SK-N-SH (cell line): ENCODE measurements at regions not wholly inside any gene's neighbourhood (a gene's known extent, or its start where the extent isn't known, plus 50 kb on each side); places are given as distances from the start of the nearest gene placed in this dataset.

Experiments used
- ELF1 ChIP-seq: IDR thresholded peaks from 2 replicates; pipeline ENCODE4 v1.4.0; 2012
- GABPA ChIP-seq: IDR thresholded peaks from 2 replicates; pipeline ENCODE4 v1.4.0; 2012; ENCODE audit warnings: low read depth, mild to moderate bottlenecking
- GATA2 ChIP-seq: sonication (generic); formaldehyde crosslinking; IDR thresholded peaks from 2 replicates; pipeline ENCODE4 v1.5.0; 2020; ENCODE audit warnings: mild to moderate bottlenecking, missing genetic modification reagents
- JUND ChIP-seq: IDR thresholded peaks from 2 replicates; pipeline ENCODE4 v1.4.0; 2012
- NFIC ChIP-seq: IDR thresholded peaks from 2 replicates; pipeline ENCODE4 v1.4.0; 2012; ENCODE audit warnings: borderline replicate concordance
- POLR2AphosphoS5 ChIP-seq: IDR thresholded peaks from 2 replicates; pipeline ENCODE4 v1.6.1; 2012; ENCODE audit warnings: low read depth, low read length
- RAD21 ChIP-seq: IDR thresholded peaks from 2 replicates; pipeline ENCODE4 v1.6.1; 2012; ENCODE audit warnings: mild to moderate bottlenecking, low read length
- RCOR1 ChIP-seq: fragments of 150-350 bp; IDR thresholded peaks from 2 replicates; pipeline ENCODE4 v1.6.1; 2017; ENCODE audit warnings: antibody characterized with exemption, low read length
- RFX5 ChIP-seq: IDR thresholded peaks from 2 replicates; pipeline ENCODE4 v1.6.1; 2012; ENCODE audit warnings: mild to moderate bottlenecking, improper control_type of control experiment, low read length
- SMC3 ChIP-seq: IDR thresholded peaks from 2 replicates; pipeline ENCODE4 v1.6.1; 2012; ENCODE audit warnings: low read depth, low read length, improper control_type of control experiment
- TF ChIP-seq, protein P1 (sequence below): fragments of 200-600 bp; sonication (generic); IDR thresholded peaks from 2 replicates; pipeline ENCODE4 v1.6.1; 2017; ENCODE audit warnings: antibody characterized with exemption, mild to moderate bottlenecking, moderate library complexity
- TF ChIP-seq, protein P2 (sequence below): IDR thresholded peaks from 2 replicates; pipeline ENCODE4 v1.4.0; 2012; ENCODE audit warnings: low read depth
- TF ChIP-seq, protein P3 (sequence below): IDR thresholded peaks from 2 replicates; pipeline ENCODE4 v1.6.1; 2012; ENCODE audit warnings: mild to moderate bottlenecking, low read depth, low read length, moderate library complexity
- TF ChIP-seq, protein P4 (sequence below): fragments of 150-350 bp; IDR thresholded peaks from 2 replicates; pipeline ENCODE4 v1.6.1; 2017; ENCODE audit warnings: antibody characterized with exemption, low read length, low read depth, borderline replicate concordance

DNA sequence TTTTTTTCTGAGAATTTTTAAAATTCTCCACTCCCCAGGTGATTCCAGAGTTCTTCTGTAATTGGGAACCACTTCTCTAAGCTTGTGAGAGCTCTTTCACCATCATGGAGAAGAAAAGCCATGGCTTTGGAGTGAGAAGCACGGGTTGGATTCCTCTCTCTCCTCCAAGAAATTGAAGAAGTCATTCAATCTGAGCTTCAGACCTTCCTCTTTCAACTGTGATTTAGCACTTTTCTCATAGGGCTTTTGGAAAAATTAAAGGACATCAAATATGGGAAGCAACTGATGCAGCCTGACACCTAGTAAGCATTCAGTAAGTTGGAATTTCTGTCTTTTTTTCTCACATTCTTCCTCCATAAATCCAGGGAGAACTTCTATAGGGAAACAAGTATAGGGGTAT is 580.4 kb upstream of the KLF4 start:
- TF ChIP-seq, protein P1, sequence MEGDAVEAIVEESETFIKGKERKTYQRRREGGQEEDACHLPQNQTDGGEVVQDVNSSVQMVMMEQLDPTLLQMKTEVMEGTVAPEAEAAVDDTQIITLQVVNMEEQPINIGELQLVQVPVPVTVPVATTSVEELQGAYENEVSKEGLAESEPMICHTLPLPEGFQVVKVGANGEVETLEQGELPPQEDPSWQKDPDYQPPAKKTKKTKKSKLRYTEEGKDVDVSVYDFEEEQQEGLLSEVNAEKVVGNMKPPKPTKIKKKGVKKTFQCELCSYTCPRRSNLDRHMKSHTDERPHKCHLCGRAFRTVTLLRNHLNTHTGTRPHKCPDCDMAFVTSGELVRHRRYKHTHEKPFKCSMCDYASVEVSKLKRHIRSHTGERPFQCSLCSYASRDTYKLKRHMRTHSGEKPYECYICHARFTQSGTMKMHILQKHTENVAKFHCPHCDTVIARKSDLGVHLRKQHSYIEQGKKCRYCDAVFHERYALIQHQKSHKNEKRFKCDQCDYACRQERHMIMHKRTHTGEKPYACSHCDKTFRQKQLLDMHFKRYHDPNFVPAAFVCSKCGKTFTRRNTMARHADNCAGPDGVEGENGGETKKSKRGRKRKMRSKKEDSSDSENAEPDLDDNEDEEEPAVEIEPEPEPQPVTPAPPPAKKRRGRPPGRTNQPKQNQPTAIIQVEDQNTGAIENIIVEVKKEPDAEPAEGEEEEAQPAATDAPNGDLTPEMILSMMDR, result no peak
- TF ChIP-seq ELF1 (no peak), GABPA (no peak), POLR2AphosphoS5 (no peak), JUND (no peak), SMC3 (no peak), NFIC (no peak), RFX5 (no peak), RAD21 (no peak), RCOR1 (no peak), GATA2 (no peak)
- TF ChIP-seq, protein P2, sequence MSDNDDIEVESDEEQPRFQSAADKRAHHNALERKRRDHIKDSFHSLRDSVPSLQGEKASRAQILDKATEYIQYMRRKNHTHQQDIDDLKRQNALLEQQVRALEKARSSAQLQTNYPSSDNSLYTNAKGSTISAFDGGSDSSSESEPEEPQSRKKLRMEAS, result no peak
- TF ChIP-seq, protein P3, sequence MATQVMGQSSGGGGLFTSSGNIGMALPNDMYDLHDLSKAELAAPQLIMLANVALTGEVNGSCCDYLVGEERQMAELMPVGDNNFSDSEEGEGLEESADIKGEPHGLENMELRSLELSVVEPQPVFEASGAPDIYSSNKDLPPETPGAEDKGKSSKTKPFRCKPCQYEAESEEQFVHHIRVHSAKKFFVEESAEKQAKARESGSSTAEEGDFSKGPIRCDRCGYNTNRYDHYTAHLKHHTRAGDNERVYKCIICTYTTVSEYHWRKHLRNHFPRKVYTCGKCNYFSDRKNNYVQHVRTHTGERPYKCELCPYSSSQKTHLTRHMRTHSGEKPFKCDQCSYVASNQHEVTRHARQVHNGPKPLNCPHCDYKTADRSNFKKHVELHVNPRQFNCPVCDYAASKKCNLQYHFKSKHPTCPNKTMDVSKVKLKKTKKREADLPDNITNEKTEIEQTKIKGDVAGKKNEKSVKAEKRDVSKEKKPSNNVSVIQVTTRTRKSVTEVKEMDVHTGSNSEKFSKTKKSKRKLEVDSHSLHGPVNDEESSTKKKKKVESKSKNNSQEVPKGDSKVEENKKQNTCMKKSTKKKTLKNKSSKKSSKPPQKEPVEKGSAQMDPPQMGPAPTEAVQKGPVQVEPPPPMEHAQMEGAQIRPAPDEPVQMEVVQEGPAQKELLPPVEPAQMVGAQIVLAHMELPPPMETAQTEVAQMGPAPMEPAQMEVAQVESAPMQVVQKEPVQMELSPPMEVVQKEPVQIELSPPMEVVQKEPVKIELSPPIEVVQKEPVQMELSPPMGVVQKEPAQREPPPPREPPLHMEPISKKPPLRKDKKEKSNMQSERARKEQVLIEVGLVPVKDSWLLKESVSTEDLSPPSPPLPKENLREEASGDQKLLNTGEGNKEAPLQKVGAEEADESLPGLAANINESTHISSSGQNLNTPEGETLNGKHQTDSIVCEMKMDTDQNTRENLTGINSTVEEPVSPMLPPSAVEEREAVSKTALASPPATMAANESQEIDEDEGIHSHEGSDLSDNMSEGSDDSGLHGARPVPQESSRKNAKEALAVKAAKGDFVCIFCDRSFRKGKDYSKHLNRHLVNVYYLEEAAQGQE, result no peak
- TF ChIP-seq, protein P4, sequence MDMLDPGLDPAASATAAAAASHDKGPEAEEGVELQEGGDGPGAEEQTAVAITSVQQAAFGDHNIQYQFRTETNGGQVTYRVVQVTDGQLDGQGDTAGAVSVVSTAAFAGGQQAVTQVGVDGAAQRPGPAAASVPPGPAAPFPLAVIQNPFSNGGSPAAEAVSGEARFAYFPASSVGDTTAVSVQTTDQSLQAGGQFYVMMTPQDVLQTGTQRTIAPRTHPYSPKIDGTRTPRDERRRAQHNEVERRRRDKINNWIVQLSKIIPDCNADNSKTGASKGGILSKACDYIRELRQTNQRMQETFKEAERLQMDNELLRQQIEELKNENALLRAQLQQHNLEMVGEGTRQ, result no peak
